ENCODE measurements at regions not wholly inside any gene's neighbourhood (a gene's known extent, or its start where the extent isn't known, plus 50 kb on each side); places are given as distances from the start of the nearest gene placed in this dataset.
"Not testable (repeated sequence)": the region's sequence is repeated elsewhere in the genome, so short reads cannot be mapped to it uniquely, and the experiment has no call there.

- DNase-seq (ENCODE audit: low read depth, low spot score), result no peak
Measured at GRCh38 chr12:90695415-90695814, 259.6 kb downstream of the CCER1 start.

DNA sequence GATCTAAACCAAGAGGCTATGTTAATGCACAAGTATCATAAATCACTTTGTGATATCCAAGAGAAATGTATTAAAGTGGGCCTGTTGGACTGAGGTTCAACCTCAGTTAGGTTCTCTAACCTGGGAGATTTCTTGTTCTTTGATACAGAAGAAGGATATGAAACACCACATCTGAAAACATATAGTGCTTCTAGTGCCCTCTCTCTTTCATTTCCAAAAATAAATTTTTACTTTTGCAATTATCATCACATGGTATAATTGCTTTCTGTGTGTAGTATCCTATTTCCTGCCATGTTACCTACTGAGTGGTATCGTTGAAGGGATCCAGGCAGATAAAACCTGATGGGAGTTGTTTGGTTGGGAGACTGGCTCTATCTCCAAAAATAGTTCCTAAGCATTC lies 264.9 kb downstream of the CCER1 start:
- no peak for DNase-seq (ENCODE audit: low read depth, low spot score)

- not testable (repeated sequence) for DNase-seq (ENCODE audit: low read depth, low spot score)
Measured at GRCh38 chr12:90687682-90688081, 267.3 kb downstream of the CCER1 start.

- no peak for DNase-seq (ENCODE audit: low read depth, low spot score)
Measured at GRCh38 chr12:90683871-90684270, 271.1 kb downstream of the CCER1 start.

GRCh38 chr12:90682398-90682797 lies 272.6 kb downstream of the CCER1 start:
- DNase-seq (ENCODE audit: low read depth, low spot score), result peak; percentile 10

DNA sequence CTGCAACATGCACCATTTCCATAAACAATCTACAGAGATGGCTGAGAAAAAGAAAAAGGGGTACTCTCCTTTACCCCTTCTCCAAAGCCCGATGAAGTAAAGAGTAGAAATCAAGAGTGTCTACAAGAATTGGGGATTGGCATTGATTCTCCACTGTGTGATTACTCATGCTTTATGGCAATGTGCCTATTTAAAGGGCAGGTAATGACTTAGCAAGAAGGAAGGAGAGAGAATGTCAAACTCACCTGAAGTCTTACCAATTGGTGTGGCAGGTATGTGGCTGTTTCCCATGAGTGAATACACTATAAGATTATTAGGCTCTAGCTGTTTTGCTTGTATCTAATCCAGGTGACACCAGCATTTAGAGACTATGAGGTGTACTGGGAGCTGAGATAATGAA lies 275.3 kb downstream of the CCER1 start:
- DNase-seq (ENCODE audit: low read depth, low spot score), result no peak

- DNase-seq (ENCODE audit: low read depth, low spot score), result no peak
Measured at GRCh38 chr12:90677552-90677951, 277.4 kb downstream of the CCER1 start.

- DNase-seq (ENCODE audit: low read depth, low spot score), result no peak
Measured at GRCh38 chr12:90677055-90677454, 277.9 kb downstream of the CCER1 start.

GRCh38 chr12:90675106-90675505 lies 279.9 kb downstream of the CCER1 start:
- no peak for DNase-seq (ENCODE audit: low read depth, low spot score)

DNA sequence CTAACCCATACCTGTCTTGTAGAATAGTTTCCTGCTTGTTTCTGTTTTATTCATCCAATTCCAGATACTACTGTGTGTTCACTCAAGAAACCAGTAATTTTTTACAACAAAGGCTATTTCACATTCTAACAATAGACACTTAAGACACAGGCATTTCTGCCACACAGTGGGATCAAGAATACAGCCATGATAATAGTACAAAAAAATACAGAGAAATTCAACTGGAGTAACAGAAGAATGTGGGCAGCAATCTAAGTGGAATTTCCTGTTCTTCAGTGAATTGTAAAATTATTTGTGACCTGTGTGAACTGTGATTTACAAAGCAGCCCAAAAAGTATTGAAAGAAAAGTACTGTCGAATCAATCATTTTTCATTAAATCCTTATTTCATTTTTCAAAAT lies 282.9 kb downstream of the CCER1 start:
- no peak for DNase-seq (ENCODE audit: low read depth, low spot score)

DNA sequence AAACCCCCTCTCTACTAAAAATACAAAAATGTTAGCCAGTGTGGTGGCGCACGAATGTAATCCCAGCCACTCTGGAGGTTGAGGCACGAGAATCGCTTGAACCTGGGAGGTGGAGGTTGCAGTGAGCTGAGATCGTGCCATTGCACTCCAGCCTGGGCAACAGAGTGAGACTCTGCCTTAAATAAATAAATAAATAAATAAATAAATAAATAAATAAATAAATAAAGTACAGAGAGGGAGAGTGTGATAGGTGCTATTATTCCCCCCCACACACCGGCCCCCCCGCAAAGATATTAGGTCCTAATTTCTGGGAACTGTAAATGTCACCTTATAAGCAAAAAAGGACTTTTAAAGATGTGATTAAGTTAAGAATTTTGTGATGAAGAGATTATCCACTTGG lies 291.0 kb downstream of the CCER1 start:
- DNase-seq (ENCODE audit: low read depth, low spot score), result not testable (repeated sequence)

DNA sequence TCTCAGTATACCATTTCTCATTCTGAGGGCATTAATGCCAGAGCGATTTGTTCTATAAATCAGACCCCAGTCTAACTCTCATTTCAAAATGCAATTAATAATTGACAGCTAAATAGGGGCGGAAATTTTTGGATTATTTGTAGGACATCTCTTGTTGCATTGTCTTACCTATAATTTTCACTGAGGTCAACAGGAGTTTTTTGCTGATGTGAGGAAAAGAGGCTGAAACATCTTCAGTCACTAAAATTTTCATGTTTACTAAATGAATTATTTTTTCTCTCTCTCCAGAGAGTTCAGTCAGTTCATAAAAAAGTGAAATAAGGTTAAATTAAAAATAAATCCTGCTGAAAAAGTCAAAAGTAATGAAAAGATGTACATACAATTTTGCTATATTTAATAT lies 295.9 kb downstream of the CCER1 start:
- no peak for DNase-seq (ENCODE audit: low read depth, low spot score)

DNA sequence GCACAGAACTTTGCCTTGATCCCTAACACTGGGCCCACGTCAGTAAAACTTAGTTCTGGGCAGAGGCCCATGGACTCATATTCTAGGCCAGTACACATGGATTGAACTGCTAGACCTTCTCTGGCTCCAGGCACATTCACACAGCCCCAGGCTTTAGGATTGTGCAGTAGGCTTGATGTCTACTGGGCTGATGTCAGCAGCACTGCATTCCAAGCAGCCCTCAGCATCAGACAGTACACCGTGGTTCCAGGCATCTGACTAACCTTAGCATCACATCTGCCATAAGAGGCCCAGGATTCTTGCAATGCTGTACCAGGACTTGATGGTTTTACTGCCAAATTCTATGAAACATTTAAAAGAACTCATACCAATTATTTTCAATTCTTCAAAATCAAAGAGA lies 301.9 kb downstream of the CCER1 start:
- no peak for DNase-seq (ENCODE audit: low read depth, low spot score)

- DNase-seq (ENCODE audit: low read depth, low spot score), result no peak
Measured at GRCh38 chr12:90652280-90652679, 302.7 kb downstream of the CCER1 start.

DNA sequence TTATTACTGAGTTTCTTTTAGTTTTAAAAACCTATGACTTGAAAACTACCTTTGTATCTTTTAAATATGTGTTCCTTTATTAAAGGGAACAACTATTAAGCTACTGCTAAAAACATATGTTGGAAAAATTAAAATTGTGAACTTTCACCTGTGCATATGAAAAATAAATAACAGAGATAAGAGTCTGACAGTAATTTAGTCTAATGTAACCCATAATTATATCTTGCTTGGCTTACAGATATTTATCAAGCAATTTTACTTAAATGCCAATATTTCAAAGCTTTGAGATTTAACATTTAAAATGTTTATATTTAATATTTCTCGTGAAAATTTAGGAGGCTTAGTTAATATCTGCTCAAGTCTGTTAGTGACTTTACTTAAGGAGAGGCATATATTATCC lies 309.8 kb downstream of the CCER1 start:
- DNase-seq (ENCODE audit: low read depth, low spot score), result no peak

DNA sequence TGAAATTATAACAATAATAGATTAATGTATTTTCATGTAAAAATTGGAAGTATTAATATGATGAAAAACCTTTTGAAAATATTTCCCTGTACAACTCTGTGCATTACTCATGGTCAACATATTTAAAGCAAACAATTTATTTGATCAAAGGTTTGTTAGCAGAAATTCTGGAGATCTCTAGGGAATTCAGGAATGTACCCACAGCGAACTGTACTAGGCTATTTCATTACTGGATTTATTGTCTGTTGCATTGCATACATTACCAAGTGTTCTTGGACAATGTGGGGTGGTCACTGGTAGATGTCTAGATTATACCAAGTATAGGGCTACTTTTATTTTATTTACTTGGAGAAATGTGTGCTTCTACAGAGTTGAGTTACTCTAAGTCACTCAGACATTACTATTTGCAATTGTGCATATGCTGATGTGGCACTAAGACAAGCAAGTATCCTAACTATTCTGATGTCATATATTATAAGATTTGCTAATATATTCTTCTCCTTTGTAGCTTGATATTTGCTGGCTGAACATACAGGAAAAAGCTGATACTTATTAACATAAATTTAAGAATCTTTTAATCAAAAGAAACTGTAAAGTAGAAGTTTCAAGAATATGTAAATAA lies 323.3 kb downstream of the CCER1 start:
- no peak for DNase-seq (ENCODE audit: low read depth, low spot score)

- no peak for DNase-seq (ENCODE audit: low read depth, low spot score)
Measured at GRCh38 chr12:90630006-90630405, 325.0 kb downstream of the CCER1 start.

DNA sequence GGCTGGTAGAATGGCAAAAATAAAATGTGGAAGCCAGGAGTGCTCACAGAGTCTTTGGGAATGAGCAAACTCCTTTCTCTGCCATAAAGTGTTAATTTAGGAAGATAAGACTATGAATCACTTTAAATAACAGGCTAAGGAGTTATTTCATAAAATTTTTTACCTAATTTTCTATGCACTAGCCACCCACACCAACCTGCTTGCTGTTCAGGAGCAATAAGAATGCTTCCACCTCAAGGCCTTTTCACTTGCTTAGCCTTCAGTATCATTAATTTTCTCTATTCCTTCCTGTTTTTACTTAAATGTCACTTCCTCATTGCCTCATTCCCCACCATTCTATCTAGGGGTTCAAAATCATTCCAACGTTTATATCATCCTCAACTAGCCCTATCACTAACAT lies 326.8 kb downstream of the CCER1 start:
- no peak for DNase-seq (ENCODE audit: low read depth, low spot score)

DNA sequence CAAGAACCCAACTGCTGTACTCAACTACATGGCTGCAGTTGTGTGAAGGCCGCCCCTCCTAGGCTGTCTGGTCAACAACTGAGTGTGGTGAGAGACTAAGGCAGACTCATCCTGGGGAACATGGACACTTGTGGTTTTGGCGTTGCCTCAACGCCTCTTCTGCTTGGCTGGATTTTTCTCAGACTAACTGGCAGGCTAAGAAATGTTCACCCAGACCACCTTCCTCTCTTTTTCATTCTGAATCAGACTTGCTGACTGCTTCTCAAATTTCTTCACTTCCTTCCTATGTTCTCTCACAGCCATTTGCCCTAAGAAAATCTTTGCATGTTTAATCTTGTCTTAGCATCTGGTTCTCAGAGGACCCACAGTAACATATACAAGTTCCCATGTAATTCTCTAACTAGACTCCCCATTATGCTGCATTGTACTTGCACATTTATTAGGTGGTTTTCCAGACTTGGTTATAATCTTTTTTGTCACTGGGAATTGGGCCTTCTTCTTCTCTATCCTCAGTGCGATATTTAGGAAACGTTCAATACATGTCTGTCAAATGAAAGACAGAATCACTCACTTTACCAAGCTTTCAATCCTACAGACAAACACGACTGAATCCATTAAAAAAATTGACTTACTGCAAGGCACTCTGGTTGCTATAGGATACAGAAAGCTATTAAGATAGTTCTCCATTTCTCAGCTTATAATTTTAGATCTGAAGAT lies 327.6 kb downstream of the CCER1 start:
- DNase-seq (ENCODE audit: low read depth, low spot score), result no peak

- no peak for DNase-seq (ENCODE audit: low read depth, low spot score)
Measured at GRCh38 chr12:90622431-90622830, 332.5 kb downstream of the CCER1 start.

- no peak for DNase-seq (ENCODE audit: low read depth, low spot score)
Measured at GRCh38 chr12:90621927-90622326, 333.0 kb downstream of the CCER1 start.

DNA sequence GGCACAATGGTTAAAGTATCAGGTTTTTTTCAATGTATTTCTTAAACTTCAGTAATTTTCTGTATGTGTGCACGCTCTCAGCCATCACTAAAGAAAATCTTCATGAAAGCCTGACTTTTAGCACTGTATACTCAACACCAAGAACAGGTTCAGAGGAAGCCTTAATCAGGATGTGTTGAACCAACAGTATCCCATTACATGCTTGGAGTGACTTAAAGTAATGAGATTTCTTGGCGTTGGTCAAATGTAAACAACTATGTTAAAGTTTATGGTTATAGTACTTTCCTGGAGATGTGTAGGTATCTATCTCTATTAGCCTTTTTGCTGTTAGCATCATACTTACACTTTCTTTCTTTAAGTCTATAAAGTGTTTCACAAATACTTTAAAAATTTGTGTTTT lies 335.0 kb downstream of the CCER1 start:
- no peak for DNase-seq (ENCODE audit: low read depth, low spot score)

- DNase-seq (ENCODE audit: low read depth, low spot score), result no peak
Measured at GRCh38 chr12:90618586-90618985, 336.4 kb downstream of the CCER1 start.

GRCh38 chr12:90611891-90612290 lies 343.1 kb downstream of the CCER1 start:
- DNase-seq (ENCODE audit: low read depth, low spot score), result no peak

Measured in smooth muscle cell of the brain vasculature (primary cell).